ENCODE measurements at regions not wholly inside any gene's neighbourhood (a gene's known extent, or its start where the extent isn't known, plus 50 kb on each side); places are given as distances from the start of the nearest gene placed in this dataset.

- Mint-ChIP-seq H3K27me3 (ENCODE audit: unreplicated experiment) (no peaks in the 10 kb centered on the region), H3K27ac (ENCODE audit: unreplicated experiment) (no peak overlapping the region), H3K36me3 (ENCODE audit: low read depth, unreplicated experiment) (no peaks in the 10 kb centered on the region), H3K4me1 (ENCODE audit: unreplicated experiment) (no peaks in the 10 kb centered on the region), H3K4me3 (ENCODE audit: unreplicated experiment) (no peak overlapping the region), H3K9me3 (ENCODE audit: unreplicated experiment) (no peaks in the 10 kb centered on the region)
- TF ChIP-seq CTCF (IDR thresholded peaks at IDR 0.05; ENCODE audit: unreplicated experiment) = peak; percentile 83
- peak; percentile 63 for DNase-seq (ENCODE audit: low spot score)
These were observed 132.6 kb upstream of the PLEKHG7 start for GRCh38 chr12:92570056-92570753.

GRCh38 chr12:92568691-92569090 lies 134.1 kb upstream of the PLEKHG7 start:
- no peak for TF ChIP-seq CTCF (IDR thresholded peaks at IDR 0.05; ENCODE audit: unreplicated experiment)
- Mint-ChIP-seq H3K27ac (ENCODE audit: unreplicated experiment) (no peak overlapping the region), H3K27me3 (ENCODE audit: unreplicated experiment) (no peaks in the 10 kb centered on the region), H3K4me1 (ENCODE audit: unreplicated experiment) (no peaks in the 10 kb centered on the region), H3K9me3 (ENCODE audit: unreplicated experiment) (no peaks in the 10 kb centered on the region), H3K36me3 (ENCODE audit: low read depth, unreplicated experiment) (no peaks in the 10 kb centered on the region), H3K4me3 (ENCODE audit: unreplicated experiment) (no peak overlapping the region)
- DNase-seq (ENCODE audit: low spot score) = no peak

- H3K4me3 Mint-ChIP-seq (ENCODE audit: unreplicated experiment) = no peak overlapping the region
- no peak for DNase-seq (ENCODE audit: low spot score)
- H3K27ac Mint-ChIP-seq (ENCODE audit: unreplicated experiment) = no peak overlapping the region
- no peaks in the 10 kb centered on the region for H3K4me1 Mint-ChIP-seq (ENCODE audit: unreplicated experiment)
- TF ChIP-seq CTCF (IDR thresholded peaks at IDR 0.05; ENCODE audit: unreplicated experiment) = no peak
- no peaks in the 10 kb centered on the region for H3K9me3 Mint-ChIP-seq (ENCODE audit: unreplicated experiment)
- no peaks in the 10 kb centered on the region for H3K27me3 Mint-ChIP-seq (ENCODE audit: unreplicated experiment)
- H3K36me3 Mint-ChIP-seq (ENCODE audit: low read depth, unreplicated experiment) = no peaks in the 10 kb centered on the region
These were observed 136.3 kb upstream of the PLEKHG7 start for GRCh38 chr12:92566448-92567019.

- H3K27ac Mint-ChIP-seq (ENCODE audit: unreplicated experiment) = no peak overlapping the region
- H3K4me3 Mint-ChIP-seq (ENCODE audit: unreplicated experiment) = no peak overlapping the region
- no peaks in the 10 kb centered on the region for H3K4me1 Mint-ChIP-seq (ENCODE audit: unreplicated experiment)
- no peaks in the 10 kb centered on the region for H3K9me3 Mint-ChIP-seq (ENCODE audit: unreplicated experiment)
- no peak for TF ChIP-seq CTCF (IDR thresholded peaks at IDR 0.05; ENCODE audit: unreplicated experiment)
- no peaks in the 10 kb centered on the region for H3K36me3 Mint-ChIP-seq (ENCODE audit: low read depth, unreplicated experiment)
- no peaks in the 10 kb centered on the region for H3K27me3 Mint-ChIP-seq (ENCODE audit: unreplicated experiment)
- no peak for DNase-seq (ENCODE audit: low spot score)
These were observed 139.0 kb upstream of the PLEKHG7 start for GRCh38 chr12:92563819-92564218.

- DNase-seq (ENCODE audit: low spot score) = no peak
- Mint-ChIP-seq H3K36me3 (ENCODE audit: low read depth, unreplicated experiment) (no peaks in the 10 kb centered on the region), H3K27me3 (ENCODE audit: unreplicated experiment) (no peaks in the 10 kb centered on the region), H3K4me3 (ENCODE audit: unreplicated experiment) (no peak overlapping the region), H3K9me3 (ENCODE audit: unreplicated experiment) (no peaks in the 10 kb centered on the region), H3K27ac (ENCODE audit: unreplicated experiment) (no peak overlapping the region), H3K4me1 (ENCODE audit: unreplicated experiment) (no peaks in the 10 kb centered on the region)
- TF ChIP-seq CTCF (IDR thresholded peaks at IDR 0.05; ENCODE audit: unreplicated experiment) = no peak
These were observed 140.6 kb upstream of the PLEKHG7 start for GRCh38 chr12:92562063-92562734.
